HUES64 (cell line): ENCODE measurements at regions not wholly inside any gene's neighbourhood (a gene's known extent, or its start where the extent isn't known, plus 50 kb on each side); places are given as distances from the start of the nearest gene placed in this dataset.
"Not testable (repeated sequence)": the region's sequence is repeated elsewhere in the genome, so short reads cannot be mapped to it uniquely, and the experiment has no call there.

ENCODE experiments used
- H3K27ac ChIP-seq: 2 replicates; pipeline ENCODE4 v1.7.0; 2013; ENCODE audit warnings: low read depth, low read length, inconsistent platforms
- H3K27me3 ChIP-seq: 2 replicates; pipeline ENCODE4 v1.6.1; 2013; ENCODE audit warnings: mild to moderate bottlenecking, low read length; ENCODE audit not compliant: insufficient read depth
- H3K36me3 ChIP-seq: 2 replicates; pipeline ENCODE4 v1.6.1; 2013; ENCODE audit warnings: mild to moderate bottlenecking, low read length; ENCODE audit not compliant: insufficient read depth
- H3K4me1 ChIP-seq: 2 replicates; pipeline ENCODE4 v1.6.1; 2013; ENCODE audit warnings: mild to moderate bottlenecking, low read length, moderate library complexity; ENCODE audit not compliant: insufficient read depth
- H3K4me3 ChIP-seq: 2 replicates; pipeline ENCODE4 v1.5.1; 2013; ENCODE audit warnings: mild to moderate bottlenecking, low read length, moderate library complexity
- H3K9ac ChIP-seq: 2 replicates; pipeline ENCODE4 v1.6.1; 2013; ENCODE audit warnings: mild to moderate bottlenecking, low read depth, low read length
- H3K9me3 ChIP-seq: 2 replicates; pipeline ENCODE4 v1.6.1; 2013; ENCODE audit warnings: low read depth, low read length; ENCODE audit not compliant: insufficient read depth
- WGBS: fragments of 150-250, 120-280 bp; methylation state at CpG from one replicate; pipeline ENCODE4 v1.1.7; 2013; ENCODE audit warnings: missing lambda C conversion rate; 5-methylcytosine and 5-hydroxymethylcytosine counted together

DNA sequence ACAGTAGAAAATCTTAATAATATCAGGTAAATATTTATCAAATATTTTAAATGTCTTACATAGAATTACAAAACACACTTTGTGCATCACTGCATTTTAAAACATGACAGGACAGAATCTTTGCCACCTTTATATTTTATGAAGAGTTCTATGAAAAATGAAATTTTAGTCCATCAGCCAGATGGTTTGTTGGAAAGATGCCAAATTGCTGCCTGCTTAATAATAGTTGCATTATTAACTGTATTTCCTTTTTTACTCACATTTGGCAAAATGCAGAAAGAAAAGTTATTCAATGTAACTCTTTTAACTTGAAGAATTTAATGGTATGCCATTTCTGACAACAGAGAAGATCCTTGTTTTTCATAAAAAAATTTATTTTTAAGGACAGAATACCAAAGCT, 1271.6 kb downstream of the NSUN3 start:
- Histone ChIP-seq H3K4me1 (no peaks in the 10 kb centered on the region), H3K27me3 (no peaks in the 10 kb centered on the region), H3K27ac (no peak overlapping the region), H3K4me3 (no peak overlapping the region), H3K36me3 (no peaks in the 10 kb centered on the region), H3K9ac (no peak overlapping the region), H3K9me3 (no peaks in the 10 kb centered on the region)

DNA sequence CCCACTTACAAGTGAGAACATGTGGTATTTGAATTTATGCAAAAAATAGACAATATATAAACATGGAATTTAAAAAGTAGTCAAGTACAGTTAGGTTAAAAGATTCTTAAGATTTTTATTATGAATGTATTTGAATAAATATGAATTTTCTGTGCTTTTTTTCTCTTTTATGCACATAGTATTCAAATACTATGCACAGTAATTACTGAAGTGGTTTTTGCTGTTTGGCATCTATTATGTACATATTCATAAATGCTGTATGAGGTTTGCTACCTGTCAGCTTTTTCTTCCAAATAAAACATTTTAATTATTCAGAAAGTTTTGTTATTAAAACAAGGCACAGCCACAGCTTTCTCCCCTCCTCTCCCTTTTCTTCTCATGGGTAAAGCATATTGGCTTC, 1272.7 kb downstream of the NSUN3 start:
- H3K27ac ChIP-seq = no peak overlapping the region
- H3K9me3 ChIP-seq = no peaks in the 10 kb centered on the region
- H3K4me3 ChIP-seq = no peak overlapping the region

DNA sequence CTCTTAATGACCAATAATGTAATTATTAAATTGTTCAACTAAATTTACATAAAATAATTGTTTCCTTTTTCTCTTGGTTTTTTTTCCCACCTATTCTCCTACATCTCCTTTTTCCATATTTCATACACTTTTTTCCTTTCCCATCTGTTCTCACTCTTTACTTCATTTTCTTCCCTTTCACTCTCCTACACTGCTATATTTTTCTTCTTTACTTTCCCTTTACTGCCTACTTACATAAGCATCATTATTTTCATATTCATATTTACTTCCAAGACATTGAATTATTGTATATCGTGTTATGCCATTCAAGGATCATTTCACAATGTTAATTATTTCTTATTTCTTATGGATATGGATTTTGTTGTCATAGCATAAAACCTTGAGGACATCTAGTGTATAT, 1275.6 kb downstream of the NSUN3 start:
- H3K36me3 ChIP-seq = no peaks in the 10 kb centered on the region
- no peaks in the 10 kb centered on the region for H3K27me3 ChIP-seq
- no peak overlapping the region for H3K27ac ChIP-seq
- no peaks in the 10 kb centered on the region for H3K9me3 ChIP-seq
- peaks cover 13% of the 10 kb centered on the region for H3K4me1 ChIP-seq
- H3K9ac ChIP-seq = no peak overlapping the region
- no CpG with 5 or more reads among the region's 1 CpG for WGBS
- H3K4me3 ChIP-seq = no peak overlapping the region

More for the DNA sequence above, 1272.7 kb downstream of the NSUN3 start:
- Histone ChIP-seq H3K9ac (no peak overlapping the region), H3K4me1 (no peaks in the 10 kb centered on the region; the same call in 1 of the 2 replicates), H3K36me3 (no peaks in the 10 kb centered on the region), H3K27me3 (no peaks in the 10 kb centered on the region)

DNA sequence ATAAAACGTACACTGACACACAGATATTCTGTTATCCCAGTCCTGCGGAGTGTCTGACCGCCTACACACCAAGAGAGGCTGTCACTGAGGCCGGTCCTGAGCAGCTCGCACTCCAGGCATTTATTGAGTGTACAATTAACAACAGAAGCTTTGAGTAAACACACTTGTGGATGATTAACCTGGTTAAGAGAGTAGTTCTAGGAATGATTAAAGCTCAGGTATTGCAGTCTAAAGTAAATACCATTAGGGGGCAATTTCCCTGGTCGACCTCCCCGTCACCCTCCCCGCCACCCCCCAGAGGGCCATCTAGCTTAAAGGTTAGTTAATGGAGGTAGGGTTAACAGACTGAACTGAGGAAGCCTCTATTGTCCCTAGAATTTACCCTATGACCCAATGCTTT, 1278.5 kb downstream of the NSUN3 start:
- Histone ChIP-seq H3K4me1 (peaks cover 18% of the 10 kb centered on the region), H3K9ac (no peak overlapping the region), H3K4me3 (no peak overlapping the region), H3K9me3 (no peaks in the 10 kb centered on the region), H3K27me3 (no peaks in the 10 kb centered on the region), H3K36me3 (no peaks in the 10 kb centered on the region), H3K27ac (no peak overlapping the region)
- 97% methylated on average over 5 of the region's 8 CpGs for WGBS

DNA sequence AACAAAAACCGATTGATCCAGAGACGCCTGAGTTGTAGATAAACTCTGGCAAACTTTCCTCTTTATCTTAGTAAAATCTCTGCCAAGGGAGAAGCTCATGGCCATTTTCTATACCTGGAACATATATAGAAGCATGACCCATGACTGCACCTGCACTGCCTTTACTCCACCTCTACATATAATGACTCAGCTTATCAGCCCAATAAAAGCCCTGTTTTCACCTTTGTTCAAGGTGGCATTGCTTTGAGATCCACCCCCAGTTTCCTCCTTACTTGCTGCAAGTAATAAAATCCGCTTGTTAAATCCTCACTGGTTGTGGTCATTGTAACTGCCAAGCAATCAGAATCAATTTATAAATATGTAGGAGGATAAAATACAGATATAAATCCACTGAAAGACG, 1280.4 kb downstream of the NSUN3 start:
- Histone ChIP-seq H3K27me3 (no peaks in the 10 kb centered on the region), H3K27ac (no peak overlapping the region; the same call in 1 of the 2 replicates), H3K4me3 (no peak overlapping the region), H3K4me1 (peaks cover 21% of the 10 kb centered on the region), H3K36me3 (no peaks in the 10 kb centered on the region), H3K9ac (no peak overlapping the region), H3K9me3 (no peaks in the 10 kb centered on the region)
- WGBS = 76% methylated on average over 4 of the region's 4 CpGs

DNA sequence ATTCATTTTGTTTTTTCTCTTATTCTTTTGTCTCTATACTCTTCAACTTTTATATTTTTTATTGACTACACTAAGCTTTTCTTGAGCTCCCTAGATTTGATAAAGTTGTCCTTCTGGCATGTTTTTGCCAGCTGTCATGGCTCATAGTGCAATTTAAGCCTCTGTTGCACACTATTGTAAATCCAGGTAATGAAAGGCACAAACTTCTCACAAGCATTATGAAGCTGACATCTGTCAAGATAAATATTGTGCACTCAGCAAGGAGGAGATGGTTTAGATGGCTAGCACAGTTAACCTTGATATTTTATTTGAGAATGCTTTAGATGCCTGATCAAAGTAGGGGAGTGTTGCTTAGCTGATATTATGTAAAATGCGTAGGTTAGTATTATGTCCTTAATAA, 1280.9 kb downstream of the NSUN3 start:
- no peak overlapping the region for H3K9ac ChIP-seq
- no peak overlapping the region for H3K4me3 ChIP-seq
- no peaks in the 10 kb centered on the region for H3K36me3 ChIP-seq
- no peaks in the 10 kb centered on the region for H3K9me3 ChIP-seq
- WGBS = 96% methylated on average over 1 of the region's 1 CpG
- no peak overlapping the region for H3K27ac ChIP-seq
- H3K4me1 ChIP-seq = peaks cover 23% of the 10 kb centered on the region
- H3K27me3 ChIP-seq = no peaks in the 10 kb centered on the region

DNA sequence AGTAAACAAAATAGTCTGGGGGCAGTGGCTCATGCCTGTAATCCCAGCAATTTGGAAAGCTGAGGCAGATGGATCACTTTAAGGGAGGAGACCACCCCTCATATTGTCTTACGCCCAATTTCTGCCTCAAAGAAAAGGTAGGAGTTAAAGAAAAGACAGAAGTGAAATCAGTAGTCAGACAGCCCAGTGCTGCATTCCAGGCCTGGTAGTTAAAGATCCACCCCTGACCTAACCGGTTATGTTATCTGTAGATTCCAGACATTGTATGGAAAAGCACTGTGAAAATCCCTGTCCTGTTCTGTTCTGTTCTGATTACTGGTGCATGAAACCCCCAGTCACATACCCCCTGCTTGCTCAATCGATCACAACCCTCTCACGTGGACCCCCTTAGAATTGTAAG, 1285.1 kb downstream of the NSUN3 start:
- H3K27ac ChIP-seq, H3K36me3 ChIP-seq, H3K9me3 ChIP-seq, H3K27me3 ChIP-seq, H3K4me3 ChIP-seq, H3K9ac ChIP-seq: not testable (repeated sequence)
- WGBS = 84% methylated on average over 4 of the region's 4 CpGs
- H3K4me1 ChIP-seq = peaks cover 28% of the 10 kb centered on the region

DNA sequence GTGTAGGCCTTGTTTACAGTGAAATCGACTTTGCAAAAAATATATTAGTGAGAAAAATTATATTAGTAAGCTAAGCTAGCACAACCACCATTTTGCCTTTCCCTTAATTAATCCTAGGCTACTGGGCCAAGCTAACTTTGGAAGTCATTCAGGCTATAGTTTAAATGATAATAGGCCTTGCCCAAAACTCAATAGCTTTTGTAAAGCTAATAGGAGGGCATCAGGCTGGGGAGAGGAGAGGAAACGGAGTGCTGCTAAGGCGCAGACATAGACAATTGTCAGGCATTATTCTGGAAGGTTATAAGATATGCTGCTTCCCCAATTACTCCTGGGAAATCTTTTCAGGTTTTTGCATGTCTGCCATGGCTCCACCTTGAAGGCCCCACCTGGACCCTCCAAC, 1286.0 kb downstream of the NSUN3 start:
- H3K4me1 ChIP-seq = peaks cover 25% of the 10 kb centered on the region
- 61% methylated on average over 2 of the region's 3 CpGs for WGBS
- no peak overlapping the region for H3K4me3 ChIP-seq
- peak overlapping the region; percentile 55; the same call in 1 of the 2 replicates for H3K27ac ChIP-seq
- H3K36me3 ChIP-seq = no peaks in the 10 kb centered on the region
- H3K27me3 ChIP-seq = no peaks in the 10 kb centered on the region
- H3K9me3 ChIP-seq = no peaks in the 10 kb centered on the region
- H3K9ac ChIP-seq = no peak overlapping the region

DNA sequence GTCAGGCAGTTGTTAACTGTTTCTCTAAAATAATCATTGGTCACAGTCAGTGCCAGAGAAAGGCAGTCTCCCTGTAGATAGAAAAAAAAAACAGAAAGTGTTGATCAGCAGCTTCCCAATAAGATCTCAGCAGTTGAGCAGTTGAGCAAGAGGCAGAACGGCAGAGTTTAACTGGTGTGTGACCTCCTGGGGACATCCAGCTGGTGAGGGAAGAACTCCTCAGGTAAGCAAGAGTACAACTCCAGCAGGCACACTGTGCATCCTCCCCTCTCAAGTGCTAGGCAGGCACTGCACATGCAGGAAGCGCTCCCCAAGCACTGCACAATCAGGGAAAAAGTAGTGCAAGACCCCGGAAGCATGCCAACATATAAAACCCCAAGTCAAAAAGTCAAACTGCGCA, 1287.2 kb downstream of the NSUN3 start:
- H3K27me3 ChIP-seq = no peaks in the 10 kb centered on the region
- peaks cover 36% of the 10 kb centered on the region for H3K4me1 ChIP-seq
- H3K4me3 ChIP-seq = no peak overlapping the region
- H3K9ac ChIP-seq = no peak overlapping the region
- 88% methylated on average over 4 of the region's 4 CpGs for WGBS
- no peaks in the 10 kb centered on the region for H3K36me3 ChIP-seq
- no peak overlapping the region for H3K27ac ChIP-seq
- H3K9me3 ChIP-seq = no peaks in the 10 kb centered on the region

DNA sequence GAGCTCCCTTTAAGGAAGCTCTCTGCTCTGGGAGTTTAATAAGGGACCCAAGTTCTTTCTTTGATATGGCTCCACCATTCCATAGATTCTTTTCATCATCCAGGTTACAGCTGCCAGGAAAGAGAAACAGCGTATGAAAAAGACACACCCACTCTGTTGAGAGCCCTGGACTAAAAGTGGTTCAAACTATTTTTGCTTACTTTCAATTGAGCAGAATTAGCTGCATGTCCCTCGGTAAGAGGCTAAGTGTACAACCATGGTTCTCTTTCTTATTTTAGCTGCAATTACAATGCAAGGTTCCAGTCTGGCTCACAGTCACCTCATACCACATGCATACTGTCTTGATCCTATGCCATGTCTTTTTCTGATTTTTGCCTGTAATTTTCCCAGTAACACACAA, 1288.3 kb downstream of the NSUN3 start:
- H3K27ac ChIP-seq = no peak overlapping the region
- H3K4me3 ChIP-seq = no peak overlapping the region
- H3K27me3 ChIP-seq = no peaks in the 10 kb centered on the region
- no peak overlapping the region for H3K9ac ChIP-seq
- H3K9me3 ChIP-seq = no peaks in the 10 kb centered on the region
- 96% methylated on average over 2 of the region's 2 CpGs for WGBS
- no peaks in the 10 kb centered on the region for H3K36me3 ChIP-seq
- peaks cover 39% of the 10 kb centered on the region for H3K4me1 ChIP-seq

DNA sequence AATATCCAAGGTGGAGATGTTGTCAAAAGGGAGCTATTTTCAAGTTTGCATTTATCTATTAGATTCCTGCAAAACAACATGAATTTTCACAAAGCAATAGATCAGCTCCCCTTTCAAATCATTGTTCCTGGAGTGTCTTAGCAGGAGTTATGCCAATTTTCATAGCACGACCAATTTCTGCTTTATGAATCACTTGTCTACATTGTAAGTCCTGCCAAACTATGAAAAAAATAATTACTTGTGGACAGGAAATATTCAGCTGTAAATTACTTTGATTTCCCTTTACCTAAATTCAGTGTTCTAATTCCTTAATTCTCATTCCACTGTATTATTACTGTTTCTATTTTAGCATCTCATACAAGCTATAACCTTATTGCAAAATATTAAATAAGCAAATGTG, 1289.6 kb downstream of the NSUN3 start:
- Histone ChIP-seq H3K27ac (no peak overlapping the region), H3K27me3 (no peaks in the 10 kb centered on the region), H3K9ac (no peak overlapping the region), H3K9me3 (no peaks in the 10 kb centered on the region), H3K4me3 (no peak overlapping the region), H3K4me1 (peaks cover 48% of the 10 kb centered on the region), H3K36me3 (no peaks in the 10 kb centered on the region)
- WGBS = 82% methylated on average over 1 of the region's 1 CpG

DNA sequence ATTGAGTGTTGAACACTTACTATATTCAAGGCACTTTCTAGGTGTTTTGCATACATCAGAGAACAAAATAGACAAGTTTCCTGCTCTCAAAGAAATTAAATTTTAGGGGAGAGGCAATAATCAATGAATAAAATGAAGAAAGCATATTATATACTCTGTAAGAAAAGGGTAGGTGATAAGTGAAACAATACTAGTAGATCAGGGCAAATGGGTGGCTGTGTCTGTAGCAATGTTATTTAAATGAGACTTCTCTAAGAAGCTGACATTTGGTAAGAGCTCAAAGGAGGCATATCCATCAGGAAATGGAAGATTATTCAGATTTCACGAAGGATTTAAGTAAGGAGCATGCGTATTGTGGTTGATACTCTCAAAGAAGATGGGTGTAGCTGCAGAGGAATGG, 1291.6 kb downstream of the NSUN3 start:
- Histone ChIP-seq H3K27ac (peak overlapping the region; percentile 39), H3K9me3 (no peaks in the 10 kb centered on the region), H3K27me3 (no peaks in the 10 kb centered on the region), H3K36me3 (no peaks in the 10 kb centered on the region), H3K9ac (no peak overlapping the region), H3K4me3 (no peak overlapping the region), H3K4me1 (peaks cover 43% of the 10 kb centered on the region)
- 33% methylated on average over 2 of the region's 2 CpGs for WGBS
